GM18951 (cell line): ENCODE measurements at regions not wholly inside any gene's neighbourhood (a gene's known extent, or its start where the extent isn't known, plus 50 kb on each side); places are given as distances from the start of the nearest gene placed in this dataset.

Experiments used
- POLR2A ChIP-seq: IDR thresholded peaks from 4 replicates; pipeline ENCODE4 v1.6.1; 2011; ENCODE audit warnings: mild to moderate bottlenecking; ENCODE audit not compliant: insufficient read length, insufficient read depth; ENCODE audit errors: extremely low read depth
- in situ Hi-C: fragments of 300-500 bp; cut with MboI; formaldehyde crosslinking; loops from one replicate; pipeline ENCODE4 v1.12.0; 2022; ENCODE audit warnings: low sequenced_read_pairs, mixed read lengths, inconsistent platforms; ENCODE audit not compliant: unreplicated experiment

GRCh38 chr15:58293622-58294550 lies 137.9 kb upstream of the LIPC start:
- in situ Hi-C loops, result no loop called here
- TF ChIP-seq POLR2A, result no peak

DNA sequence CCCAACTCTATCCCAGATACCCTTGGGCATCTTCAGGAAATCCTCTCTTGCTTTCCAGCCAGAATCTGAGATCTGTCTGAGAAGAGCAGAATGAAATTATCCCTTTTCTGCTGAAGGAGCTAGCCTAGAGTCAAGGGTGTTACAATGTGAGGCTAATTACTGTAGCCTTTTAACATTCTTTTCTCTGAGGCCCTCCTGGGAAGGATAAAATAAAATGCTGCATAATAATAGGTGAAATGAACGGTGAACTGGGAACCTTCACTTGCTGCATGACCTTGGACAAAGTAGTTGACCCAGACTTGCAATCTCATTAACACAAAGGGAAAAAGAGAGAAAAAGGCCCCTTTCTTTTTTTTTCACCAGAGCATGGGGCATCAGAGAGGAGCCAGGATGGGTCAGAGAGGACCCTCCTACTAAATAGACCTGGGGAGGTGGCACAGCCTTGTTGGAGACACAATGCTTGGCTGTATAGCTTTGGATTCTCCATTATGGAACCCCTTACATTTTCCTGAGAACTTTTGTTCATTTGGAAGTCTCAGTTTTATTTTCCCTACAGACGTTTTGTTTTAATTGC lies 137.0 kb upstream of the LIPC start:
- TF ChIP-seq POLR2A, result no peak
- in situ Hi-C loops, result no loop called here

- in situ Hi-C loops, result no loop called here
- TF ChIP-seq POLR2A, result no peak
Measured at GRCh38 chr15:58295637-58296215, 136.1 kb upstream of the LIPC start.

GRCh38 chr15:58296276-58296675 lies 135.5 kb upstream of the LIPC start:
- in situ Hi-C loops, result no loop called here
- TF ChIP-seq POLR2A, result no peak

DNA sequence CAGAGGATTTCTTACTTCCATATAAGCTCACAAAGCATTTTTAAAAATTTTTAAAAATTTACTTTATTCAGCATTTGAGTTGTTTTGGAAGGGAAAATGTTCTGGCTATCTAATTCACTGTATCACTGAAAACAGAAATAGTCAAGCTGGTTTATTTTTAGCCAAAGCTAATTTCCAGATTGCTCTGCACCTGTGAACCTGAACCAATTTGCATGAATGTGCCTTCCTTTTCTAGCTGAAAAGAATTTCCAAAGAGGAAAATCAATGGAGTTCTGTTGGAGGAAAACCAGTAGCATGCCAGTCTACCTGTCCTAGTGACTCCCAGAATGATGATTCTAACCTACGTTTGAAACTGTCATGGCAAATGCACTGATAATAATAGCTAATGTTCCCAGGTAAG lies 134.2 kb upstream of the LIPC start:
- TF ChIP-seq POLR2A, result no peak
- in situ Hi-C loops, result no loop called here

DNA sequence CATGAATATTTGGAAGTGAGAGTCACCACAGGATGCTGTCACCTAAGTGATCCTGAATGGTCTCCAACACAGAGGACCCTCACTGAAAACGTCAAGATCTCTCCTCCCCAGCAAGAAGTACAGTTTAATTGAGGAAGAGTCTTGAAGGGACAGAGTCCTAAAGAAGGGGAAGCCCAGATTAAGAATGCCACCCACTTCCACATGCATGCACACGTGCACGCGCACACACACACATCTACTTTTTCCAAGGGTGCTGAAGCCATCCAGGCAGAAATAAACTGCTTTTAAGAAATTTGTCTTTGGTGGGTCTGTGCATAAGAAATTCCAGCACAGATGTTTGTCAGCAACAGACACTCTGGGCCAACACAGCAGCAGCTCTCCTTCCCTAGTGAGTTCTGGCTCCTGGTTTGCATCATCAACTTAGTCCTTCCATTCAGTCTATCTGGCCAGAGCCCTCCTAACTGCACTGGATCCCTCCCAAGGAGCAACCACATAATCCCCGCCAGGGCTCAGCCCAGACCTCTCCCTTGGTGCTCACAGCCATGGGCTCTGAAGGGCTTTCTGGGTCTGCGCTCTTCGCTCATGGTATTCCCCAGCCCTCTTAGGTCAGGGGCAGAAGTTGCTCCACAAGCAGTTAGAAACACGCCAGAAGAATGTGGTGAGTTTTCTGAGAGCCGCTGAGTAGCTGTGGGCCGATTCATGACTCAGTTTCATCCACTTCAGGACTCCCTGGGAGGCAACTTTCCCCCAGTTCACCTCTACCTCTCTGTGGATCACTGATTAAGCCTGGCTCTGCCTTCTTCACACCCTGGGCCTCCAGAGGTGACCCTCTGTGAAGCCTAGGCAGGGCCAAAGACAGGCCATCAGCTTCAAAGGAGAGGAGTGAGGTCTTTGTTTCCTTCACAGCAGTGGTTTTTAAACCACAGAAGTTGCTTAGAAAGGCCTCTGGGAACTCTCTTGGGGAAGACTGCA lies 132.6 kb upstream of the LIPC start:
- in situ Hi-C loops, result no loop called here
- no peak for TF ChIP-seq POLR2A

DNA sequence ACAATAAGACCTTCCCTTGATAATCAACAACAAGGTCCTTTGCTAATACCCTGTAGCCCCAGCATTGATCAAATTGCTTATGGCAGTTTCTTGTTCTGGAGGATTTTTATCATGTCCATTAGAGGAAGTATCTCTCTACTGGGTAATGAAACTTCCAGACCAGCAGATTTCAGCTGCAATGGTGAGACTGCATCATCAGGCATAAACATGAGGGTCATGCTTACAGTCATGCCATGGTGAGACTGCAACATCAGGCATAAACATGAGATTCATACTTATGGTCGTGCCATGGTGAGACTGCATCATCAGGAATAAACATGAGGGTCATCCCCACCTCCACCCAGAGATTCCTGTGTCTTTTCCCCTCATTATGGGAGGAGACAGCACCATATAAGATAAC lies 129.0 kb upstream of the LIPC start:
- in situ Hi-C loops, result no loop called here
- no peak for TF ChIP-seq POLR2A

DNA sequence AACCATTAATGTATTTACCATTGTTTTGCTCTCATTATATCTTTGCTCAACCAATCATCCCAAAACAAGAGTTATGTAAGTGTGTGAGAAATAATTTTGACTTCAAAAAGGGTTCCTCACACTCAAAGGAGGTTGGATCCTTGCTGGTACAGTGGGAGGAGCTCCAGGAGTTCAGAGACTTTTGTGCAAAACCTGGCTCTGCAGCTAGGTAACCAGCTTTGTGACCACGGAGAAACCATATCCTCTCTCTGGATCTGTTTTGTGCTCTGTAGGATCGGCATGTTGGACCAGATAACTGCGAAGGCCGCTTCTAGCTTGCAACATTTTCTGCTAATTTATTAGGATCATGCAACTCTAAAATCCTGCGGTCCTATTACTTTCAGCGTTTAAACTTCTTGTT lies 128.6 kb upstream of the LIPC start:
- no peak for TF ChIP-seq POLR2A
- in situ Hi-C loops, result no loop called here

- in situ Hi-C loops, result no loop called here
- TF ChIP-seq POLR2A, result no peak
Measured at GRCh38 chr15:58306591-58307312, 125.0 kb upstream of the LIPC start.

DNA sequence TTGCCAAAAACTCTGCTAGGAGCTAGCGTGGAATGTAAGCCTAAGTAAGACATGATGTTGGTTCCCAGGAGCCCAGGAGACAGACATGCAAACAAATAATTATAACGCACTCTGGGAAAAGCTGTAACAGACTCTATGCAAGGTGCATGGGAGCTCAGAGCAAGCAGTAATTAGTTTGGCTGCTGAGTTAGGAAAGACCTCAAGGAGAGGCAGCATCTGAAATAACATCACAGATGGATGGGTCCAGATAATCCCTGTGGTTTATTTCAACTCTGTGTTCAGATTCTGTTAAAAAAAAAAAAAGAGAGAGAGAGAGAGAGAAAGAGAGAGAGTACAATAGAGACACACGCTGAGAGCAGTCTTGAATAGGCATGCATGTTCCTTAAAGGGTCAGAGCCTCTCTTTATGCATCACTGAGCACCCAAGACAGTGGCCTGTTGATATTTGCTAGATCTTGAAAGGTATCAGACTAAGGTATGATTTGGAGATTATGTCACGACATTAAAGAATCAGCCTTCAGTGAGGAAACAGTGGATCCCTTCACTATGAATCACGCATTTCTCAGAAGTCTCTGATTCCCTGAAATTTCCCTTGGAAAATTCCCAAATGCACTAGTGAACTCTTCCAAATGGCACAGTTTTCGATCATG lies 124.4 kb upstream of the LIPC start:
- no peak for TF ChIP-seq POLR2A
- in situ Hi-C loops, result no loop called here

DNA sequence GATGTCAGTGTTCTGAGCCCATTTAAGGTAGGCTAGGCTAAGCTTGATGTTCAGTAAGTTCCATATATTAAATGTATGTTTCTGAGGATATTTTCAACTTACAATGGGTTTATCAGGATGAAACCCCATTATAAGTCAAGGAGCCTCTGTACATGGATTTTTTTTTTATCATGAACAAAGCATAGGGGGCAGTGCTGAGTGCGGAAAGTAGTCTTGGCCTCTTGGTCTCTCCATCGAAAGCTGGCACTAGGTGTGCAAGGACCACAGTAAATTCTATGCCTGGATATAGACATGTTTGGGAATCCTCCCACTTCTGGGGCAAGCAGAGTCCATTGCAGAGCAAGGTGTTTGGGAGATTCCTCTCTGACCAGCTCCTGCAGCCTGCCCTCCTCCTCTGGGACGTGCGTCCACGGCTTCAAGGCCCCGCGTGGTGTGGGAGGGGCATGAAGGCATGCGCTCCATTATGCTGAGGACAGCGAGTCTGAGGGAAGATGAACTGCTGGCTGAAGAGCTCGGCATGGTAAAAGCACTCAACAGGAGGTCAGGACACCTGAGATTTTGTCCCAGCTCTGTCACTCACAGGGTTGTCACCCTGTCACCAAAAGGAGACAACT lies 122.9 kb upstream of the LIPC start:
- in situ Hi-C loops, result no loop called here
- no peak for TF ChIP-seq POLR2A

- in situ Hi-C loops, result no loop called here
- TF ChIP-seq POLR2A, result no peak
Measured at GRCh38 chr15:58309963-58310928, 121.5 kb upstream of the LIPC start.
